ENCODE measurements at regions not wholly inside any gene's neighbourhood (a gene's known extent, or its start where the extent isn't known, plus 50 kb on each side); places are given as distances from the start of the nearest gene placed in this dataset.

GRCh38 chr19:21622920-21623319 lies 117.5 kb downstream of the ZNF429 start:
- Mint-ChIP-seq H3K4me1 (peaks cover 29% of the 10 kb centered on the region), H3K27me3 (ENCODE audit: insufficient read depth, low read depth, poor library complexity) (peaks cover 6% of the 10 kb centered on the region), H3K4me3 (no peak overlapping the region), H3K9me3 (peaks cover 23% of the 10 kb centered on the region), H3K27ac (no peak overlapping the region), H3K36me3 (ENCODE audit: low read depth) (peaks cover 18% of the 10 kb centered on the region)
- H2AFZ ChIP-seq: peak overlapping the region; percentile 38
- H3K79me2 ChIP-seq (replicated peaks; ENCODE audit: insufficient read depth): no peaks in the 10 kb centered on the region
- no peaks in the 10 kb centered on the region for H3K36me3 ChIP-seq (ENCODE audit: insufficient read depth)
- ATAC-seq: no peak
- peaks cover 11% of the 10 kb centered on the region; the same call in 1 of the 2 replicates for H3K9me2 ChIP-seq (ENCODE audit: insufficient read depth)
- no peak for DNase-seq (ENCODE audit: low spot score)
- no peak overlapping the region for H3K4me3 ChIP-seq
- H3F3A ChIP-seq (replicated peaks; ENCODE audit: low read depth): no peaks in the 10 kb centered on the region
- TF ChIP-seq EZH2 (IDR thresholded peaks at IDR 0.05; ENCODE audit: low read depth, unreplicated experiment): no peak
- H3K4me2 ChIP-seq: no peak overlapping the region
- no peaks in the 10 kb centered on the region for H3K27me3 ChIP-seq (ENCODE audit: insufficient read depth)
- peaks cover 18% of the 10 kb centered on the region for H3K4me1 ChIP-seq (ENCODE audit: insufficient read depth)
- no peaks in the 10 kb centered on the region for H4K20me1 ChIP-seq (replicated peaks; ENCODE audit: insufficient read depth)
- no peak overlapping the region for H3K27ac ChIP-seq (ENCODE audit: low read depth)

DNA sequence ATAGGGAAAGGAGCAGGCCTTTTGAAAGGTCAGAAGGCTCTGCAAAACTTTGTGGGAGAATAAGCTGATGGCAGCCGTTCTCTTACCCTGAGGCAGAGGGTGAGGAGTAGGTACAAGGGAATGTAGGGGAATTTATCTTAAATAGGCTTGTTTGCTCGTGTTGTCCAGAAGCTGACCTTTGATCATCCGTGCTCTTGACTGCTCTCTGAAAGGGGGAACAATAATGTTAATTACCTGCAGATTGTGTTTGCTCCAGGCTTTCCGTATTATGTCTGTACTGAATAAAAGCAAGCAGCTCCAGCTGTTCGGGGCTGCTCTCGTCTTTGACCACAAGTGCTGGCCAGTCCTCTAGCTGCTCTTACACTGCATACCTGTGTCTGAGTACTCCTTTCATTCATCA lies 116.3 kb downstream of the ZNF429 start:
- Histone ChIP-seq H3K9me2 (ENCODE audit: insufficient read depth) (peaks cover 11% of the 10 kb centered on the region; the same call in 1 of the 2 replicates), H3F3A (replicated peaks; ENCODE audit: low read depth) (no peaks in the 10 kb centered on the region), H3K4me1 (ENCODE audit: insufficient read depth) (peaks cover 18% of the 10 kb centered on the region), H2AFZ (no peak overlapping the region), H3K27ac (ENCODE audit: low read depth) (no peak overlapping the region), H3K36me3 (ENCODE audit: insufficient read depth) (no peaks in the 10 kb centered on the region), H3K4me3 (no peak overlapping the region), H3K79me2 (replicated peaks; ENCODE audit: insufficient read depth) (no peaks in the 10 kb centered on the region), H3K4me2 (no peak overlapping the region), H3K27me3 (ENCODE audit: insufficient read depth) (no peaks in the 10 kb centered on the region), H4K20me1 (replicated peaks; ENCODE audit: insufficient read depth) (no peaks in the 10 kb centered on the region)
- ATAC-seq (no peak), DNase-seq (ENCODE audit: low spot score) (no peak)
- Mint-ChIP-seq H3K36me3 (ENCODE audit: low read depth) (peaks cover 24% of the 10 kb centered on the region), H3K27me3 (ENCODE audit: insufficient read depth, low read depth, poor library complexity) (peaks cover 6% of the 10 kb centered on the region), H3K27ac (no peak overlapping the region), H3K9me3 (peaks cover 30% of the 10 kb centered on the region), H3K4me1 (peaks cover 29% of the 10 kb centered on the region), H3K4me3 (no peak overlapping the region)
- TF ChIP-seq ZNF331 (CRISPR knock-in tag; IDR thresholded peaks at IDR 0.05; ENCODE audit: low read depth): no peak
- no peak for TF ChIP-seq CREB1 (CRISPR knock-in tag; IDR thresholded peaks at IDR 0.05; ENCODE audit: low read depth)
- TF ChIP-seq JUNB (IDR thresholded peaks at IDR 0.05; ENCODE audit: unreplicated experiment): no peak
- TF ChIP-seq STAT1 (IDR thresholded peaks at IDR 0.05; ENCODE audit: unreplicated experiment): no peak
- no peak for TF ChIP-seq POLR2AphosphoS5 (IDR thresholded peaks at IDR 0.05; ENCODE audit: low read depth)
- no peak for TF ChIP-seq REST (IDR thresholded peaks at IDR 0.05; ENCODE audit: unreplicated experiment)
- TF ChIP-seq EZH2 (IDR thresholded peaks at IDR 0.05; ENCODE audit: low read depth, unreplicated experiment): no peak
- no peak for TF ChIP-seq ZNF114 (CRISPR knock-in tag; IDR thresholded peaks at IDR 0.05)
- no peak for TF ChIP-seq EZH2phosphoT487 (IDR thresholded peaks at IDR 0.05; ENCODE audit: unreplicated experiment)
- no peak for TF ChIP-seq NANOG (IDR thresholded peaks at IDR 0.05; ENCODE audit: borderline replicate concordance)
- TF ChIP-seq CTCF (conservative IDR thresholded peaks at IDR 0.05; ENCODE audit: low read depth in 2 of 2): no peak
- TF ChIP-seq, protein P1, sequence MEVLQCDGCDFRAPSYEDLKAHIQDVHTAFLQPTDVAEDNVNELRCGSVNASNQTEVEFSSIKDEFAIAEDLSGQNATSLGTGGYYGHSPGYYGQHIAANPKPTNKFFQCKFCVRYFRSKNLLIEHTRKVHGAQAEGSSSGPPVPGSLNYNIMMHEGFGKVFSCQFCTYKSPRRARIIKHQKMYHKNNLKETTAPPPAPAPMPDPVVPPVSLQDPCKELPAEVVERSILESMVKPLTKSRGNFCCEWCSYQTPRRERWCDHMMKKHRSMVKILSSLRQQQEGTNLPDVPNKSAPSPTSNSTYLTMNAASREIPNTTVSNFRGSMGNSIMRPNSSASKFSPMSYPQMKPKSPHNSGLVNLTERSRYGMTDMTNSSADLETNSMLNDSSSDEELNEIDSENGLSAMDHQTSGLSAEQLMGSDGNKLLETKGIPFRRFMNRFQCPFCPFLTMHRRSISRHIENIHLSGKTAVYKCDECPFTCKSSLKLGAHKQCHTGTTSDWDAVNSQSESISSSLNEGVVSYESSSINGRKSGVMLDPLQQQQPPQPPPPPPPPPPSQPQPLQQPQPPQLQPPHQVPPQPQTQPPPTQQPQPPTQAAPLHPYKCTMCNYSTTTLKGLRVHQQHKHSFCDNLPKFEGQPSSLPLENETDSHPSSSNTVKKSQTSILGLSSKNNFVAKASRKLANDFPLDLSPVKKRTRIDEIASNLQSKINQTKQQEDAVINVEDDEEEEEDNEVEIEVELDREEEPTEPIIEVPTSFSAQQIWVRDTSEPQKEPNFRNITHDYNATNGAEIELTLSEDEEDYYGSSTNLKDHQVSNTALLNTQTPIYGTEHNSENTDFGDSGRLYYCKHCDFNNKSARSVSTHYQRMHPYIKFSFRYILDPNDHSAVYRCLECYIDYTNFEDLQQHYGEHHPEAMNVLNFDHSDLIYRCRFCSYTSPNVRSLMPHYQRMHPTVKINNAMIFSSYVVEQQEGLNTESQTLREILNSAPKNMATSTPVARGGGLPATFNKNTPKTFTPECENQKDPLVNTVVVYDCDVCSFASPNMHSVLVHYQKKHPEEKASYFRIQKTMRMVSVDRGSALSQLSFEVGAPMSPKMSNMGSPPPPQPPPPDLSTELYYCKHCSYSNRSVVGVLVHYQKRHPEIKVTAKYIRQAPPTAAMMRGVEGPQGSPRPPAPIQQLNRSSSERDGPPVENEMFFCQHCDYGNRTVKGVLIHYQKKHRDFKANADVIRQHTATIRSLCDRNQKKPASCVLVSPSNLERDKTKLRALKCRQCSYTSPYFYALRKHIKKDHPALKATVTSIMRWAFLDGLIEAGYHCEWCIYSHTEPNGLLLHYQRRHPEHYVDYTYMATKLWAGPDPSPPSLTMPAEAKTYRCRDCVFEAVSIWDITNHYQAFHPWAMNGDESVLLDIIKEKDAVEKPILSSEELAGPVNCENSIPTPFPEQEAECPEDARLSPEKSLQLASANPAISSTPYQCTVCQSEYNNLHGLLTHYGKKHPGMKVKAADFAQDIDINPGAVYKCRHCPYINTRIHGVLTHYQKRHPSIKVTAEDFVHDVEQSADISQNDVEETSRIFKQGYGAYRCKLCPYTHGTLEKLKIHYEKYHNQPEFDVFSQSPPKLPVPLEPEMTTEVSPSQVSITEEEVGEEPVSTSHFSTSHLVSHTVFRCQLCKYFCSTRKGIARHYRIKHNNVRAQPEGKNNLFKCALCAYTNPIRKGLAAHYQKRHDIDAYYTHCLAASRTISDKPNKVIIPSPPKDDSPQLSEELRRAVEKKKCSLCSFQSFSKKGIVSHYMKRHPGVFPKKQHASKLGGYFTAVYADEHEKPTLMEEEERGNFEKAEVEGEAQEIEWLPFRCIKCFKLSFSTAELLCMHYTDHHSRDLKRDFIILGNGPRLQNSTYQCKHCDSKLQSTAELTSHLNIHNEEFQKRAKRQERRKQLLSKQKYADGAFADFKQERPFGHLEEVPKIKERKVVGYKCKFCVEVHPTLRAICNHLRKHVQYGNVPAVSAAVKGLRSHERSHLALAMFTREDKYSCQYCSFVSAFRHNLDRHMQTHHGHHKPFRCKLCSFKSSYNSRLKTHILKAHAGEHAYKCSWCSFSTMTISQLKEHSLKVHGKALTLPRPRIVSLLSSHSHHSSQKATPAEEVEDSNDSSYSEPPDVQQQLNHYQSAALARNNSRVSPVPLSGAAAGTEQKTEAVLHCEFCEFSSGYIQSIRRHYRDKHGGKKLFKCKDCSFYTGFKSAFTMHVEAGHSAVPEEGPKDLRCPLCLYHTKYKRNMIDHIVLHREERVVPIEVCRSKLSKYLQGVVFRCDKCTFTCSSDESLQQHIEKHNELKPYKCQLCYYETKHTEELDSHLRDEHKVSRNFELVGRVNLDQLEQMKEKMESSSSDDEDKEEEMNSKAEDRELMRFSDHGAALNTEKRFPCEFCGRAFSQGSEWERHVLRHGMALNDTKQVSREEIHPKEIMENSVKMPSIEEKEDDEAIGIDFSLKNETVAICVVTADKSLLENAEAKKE (CRISPR knock-in tag; IDR thresholded peaks at IDR 0.05): no peak

Data from GM23338 (cell line).